CD14-positive monocyte (primary cell): ENCODE measurements at regions not wholly inside any gene's neighbourhood (a gene's known extent, or its start where the extent isn't known, plus 50 kb on each side); places are given as distances from the start of the nearest gene placed in this dataset.

Experiments used
- DNase-seq, 3 donors: peaks; one replicate each; pipeline ENCODE4 v3.0.0-alpha.2; 2011 to 2022
- H2AFZ ChIP-seq: 2 replicates; pipeline ENCODE4 v1.6.0; 2012; ENCODE audit warnings: mild to moderate bottlenecking, low read depth, low read length, inconsistent platforms; ENCODE audit not compliant: insufficient read depth, poor library complexity, severe bottlenecking
- H3K27ac ChIP-seq, 2 donors: 1 replicate in 1 of 2; 2 replicates in 1 of 2; pipeline ENCODE4 v1.5.1; 2012 to 2013; ENCODE audit warnings: low read length in 2 of 2, control low read depth in 1 of 2, inconsistent platforms in 1 of 2, low read depth in 1 of 2, mild to moderate bottlenecking in 1 of 2
- H3K27me3 ChIP-seq, 2 donors: one replicate each; pipeline versions ENCODE4 v1.6.0 to v1.6.1; 2011 to 2013; ENCODE audit warnings: low read length in 2 of 2; ENCODE audit not compliant: control insufficient read depth in 2 of 2, insufficient read depth in 2 of 2
- H3K36me3 ChIP-seq, 2 donors: replicated peaks in 1 of 2; 1 replicate in 1 of 2; 2 replicates in 1 of 2; pipeline versions ENCODE4 v1.5.1 to v1.6.1; 2012 to 2013; ENCODE audit warnings: low read length in 2 of 2, control low read depth in 1 of 2, inconsistent platforms in 1 of 2, mild to moderate bottlenecking in 1 of 2; ENCODE audit not compliant: insufficient read depth in 2 of 2, control insufficient read depth in 1 of 2
- H3K4me1 ChIP-seq, 2 donors: 1 replicate in 1 of 2; 2 replicates in 1 of 2; pipeline versions ENCODE4 v1.5.1 to v1.6.1; 2012 to 2013; ENCODE audit warnings: low read length in 2 of 2, control low read depth in 1 of 2, inconsistent platforms in 1 of 2, mild to moderate bottlenecking in 1 of 2, moderate library complexity in 1 of 2; ENCODE audit not compliant: insufficient read depth in 2 of 2, control insufficient read depth in 1 of 2
- H3K4me2 ChIP-seq: replicated peaks from 2 replicates; pipeline ENCODE3; 2012; ENCODE audit warnings: low read length, moderate library complexity, mild to moderate bottlenecking; ENCODE audit not compliant: poor library complexity, severe bottlenecking; ENCODE audit errors: extremely low read depth
- H3K4me3 ChIP-seq, 3 experiments: fragments of 200-600 bp in 1 of 3; sonication (generic) in 1 of 3; replicated peaks in 1 of 3; 1 replicate in 2 of 3; 2 replicates in 1 of 3; pipeline ENCODE4 v1.5.1; 2011 to 2013; ENCODE audit warnings: low read length in 3 of 3, mild to moderate bottlenecking in 3 of 3, control low read depth in 2 of 3, low read depth in 2 of 3, inconsistent platforms in 1 of 3, moderate library complexity in 1 of 3
- H3K79me2 ChIP-seq: 2 replicates; pipeline ENCODE4 v1.6.0; 2012; ENCODE audit warnings: mild to moderate bottlenecking, control low read depth, inconsistent platforms, low read length, moderate library complexity; ENCODE audit not compliant: insufficient read depth
- H3K9ac ChIP-seq: 2 replicates; pipeline ENCODE4 v1.6.0; 2017; ENCODE audit warnings: low read length, mild to moderate bottlenecking; ENCODE audit not compliant: insufficient read depth, poor library complexity, severe bottlenecking
- H3K9me3 ChIP-seq, 2 donors: replicated peaks in 1 of 2; 1 replicate in 1 of 2; 2 replicates in 1 of 2; pipeline versions ENCODE4 v1.5.1 to v1.6.1; 2012 to 2013; ENCODE audit warnings: low read length in 2 of 2, control low read depth in 1 of 2; ENCODE audit not compliant: control insufficient read depth in 1 of 2, insufficient read depth in 1 of 2
- H4K20me1 ChIP-seq: 2 replicates; pipeline ENCODE4 v1.6.0; 2012; ENCODE audit warnings: mild to moderate bottlenecking, low read length, control low read depth, moderate library complexity; ENCODE audit not compliant: insufficient read depth
- H3K27ac Mint-ChIP-seq, 7 donors: one replicate each; pipeline ENCODE4 v1.8.0; 2020; ENCODE audit warnings: mild to moderate bottlenecking in 7 of 7, mixed read lengths in 7 of 7, moderate library complexity in 6 of 7, inconsistent platforms in 2 of 7
- H3K27me3 Mint-ChIP-seq, 3 donors: one replicate each; pipeline ENCODE4 v1.8.0; 2021 to 2022; ENCODE audit warnings: low read depth in 3 of 3, mild to moderate bottlenecking in 3 of 3, mixed read lengths in 3 of 3, moderate library complexity in 3 of 3, inconsistent platforms in 1 of 3
- H3K36me3 Mint-ChIP-seq, 2 donors: one replicate each; pipeline ENCODE4 v1.8.0; 2020; ENCODE audit warnings: mixed read lengths in 2 of 2, inconsistent platforms in 1 of 2, mild to moderate bottlenecking in 1 of 2
- H3K4me1 Mint-ChIP-seq: one replicate; pipeline ENCODE4 v1.8.0; 2020; ENCODE audit warnings: mild to moderate bottlenecking, mixed read lengths
- H3K4me3 Mint-ChIP-seq, 2 donors: one replicate each; pipeline ENCODE4 v1.8.0; 2020; ENCODE audit warnings: mild to moderate bottlenecking in 2 of 2, mixed read lengths in 2 of 2, moderate library complexity in 1 of 2
- H3K9me3 Mint-ChIP-seq, 7 donors: one replicate each; pipeline ENCODE4 v1.8.0; 2020 to 2022; ENCODE audit warnings: mixed read lengths in 7 of 7, mild to moderate bottlenecking in 6 of 7, moderate library complexity in 6 of 7, inconsistent platforms in 2 of 7
- WGBS: methylation state at CpG from one replicate; pipeline ENCODE4 v1.1.5; 2013; ENCODE audit warnings: missing lambda C conversion rate; ENCODE audit not compliant: insufficient coverage; 5-methylcytosine and 5-hydroxymethylcytosine counted together
- intact Hi-C, 2 donors: fragments of 100-400 bp; cut with micrococcal nuclease; formaldehyde crosslinking; loops; one replicate each; pipeline versions ENCODE4 v1.15.0 to v1.15.1; 2023
- TF ChIP-seq, protein P1 (sequence below): fragments of 200-600 bp; IDR thresholded peaks from one replicate; pipeline ENCODE4 v1.8.0; 2022; ENCODE audit warnings: antibody characterized with exemption, mild to moderate bottlenecking

- Mint-ChIP-seq H3K4me1 (no peaks in the 10 kb centered on the region), H3K27me3 (peaks cover 0 to 7% (median 5%) of the 10 kb centered on the region in 3 donors), H3K27ac (no peak overlapping the region), H3K4me3 (no peak overlapping the region), H3K9me3 (peaks cover 3 to 8% (median 6%) of the 10 kb centered on the region in 7 donors), H3K36me3 (no peaks in the 10 kb centered on the region)
- Histone ChIP-seq H3K79me2 (no peaks in the 10 kb centered on the region), H3K27ac (no peak overlapping the region), H3K4me3 (no peak overlapping the region), H3K9ac (no peak overlapping the region), H2AFZ (no peak overlapping the region), H3K36me3 (no peaks in the 10 kb centered on the region), H3K4me2 (no peak overlapping the region), H3K4me1 (no peaks in the 10 kb centered on the region), H3K27me3 (peaks cover 3 to 11% of the 10 kb centered on the region in 2 donors), H3K9me3 (peaks cover 3 to 5% of the 10 kb centered on the region in 2 donors), H4K20me1 (no peaks in the 10 kb centered on the region)
- intact Hi-C loops: no loop called here
- 93% methylated on average over 3 of the region's 3 CpGs for WGBS
- TF ChIP-seq, protein P1, sequence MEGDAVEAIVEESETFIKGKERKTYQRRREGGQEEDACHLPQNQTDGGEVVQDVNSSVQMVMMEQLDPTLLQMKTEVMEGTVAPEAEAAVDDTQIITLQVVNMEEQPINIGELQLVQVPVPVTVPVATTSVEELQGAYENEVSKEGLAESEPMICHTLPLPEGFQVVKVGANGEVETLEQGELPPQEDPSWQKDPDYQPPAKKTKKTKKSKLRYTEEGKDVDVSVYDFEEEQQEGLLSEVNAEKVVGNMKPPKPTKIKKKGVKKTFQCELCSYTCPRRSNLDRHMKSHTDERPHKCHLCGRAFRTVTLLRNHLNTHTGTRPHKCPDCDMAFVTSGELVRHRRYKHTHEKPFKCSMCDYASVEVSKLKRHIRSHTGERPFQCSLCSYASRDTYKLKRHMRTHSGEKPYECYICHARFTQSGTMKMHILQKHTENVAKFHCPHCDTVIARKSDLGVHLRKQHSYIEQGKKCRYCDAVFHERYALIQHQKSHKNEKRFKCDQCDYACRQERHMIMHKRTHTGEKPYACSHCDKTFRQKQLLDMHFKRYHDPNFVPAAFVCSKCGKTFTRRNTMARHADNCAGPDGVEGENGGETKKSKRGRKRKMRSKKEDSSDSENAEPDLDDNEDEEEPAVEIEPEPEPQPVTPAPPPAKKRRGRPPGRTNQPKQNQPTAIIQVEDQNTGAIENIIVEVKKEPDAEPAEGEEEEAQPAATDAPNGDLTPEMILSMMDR: no peak
- no peak for DNase-seq
Observed at GRCh38 chr2:12126318-12126717, 379.9 kb downstream of the LPIN1 start.

DNA sequence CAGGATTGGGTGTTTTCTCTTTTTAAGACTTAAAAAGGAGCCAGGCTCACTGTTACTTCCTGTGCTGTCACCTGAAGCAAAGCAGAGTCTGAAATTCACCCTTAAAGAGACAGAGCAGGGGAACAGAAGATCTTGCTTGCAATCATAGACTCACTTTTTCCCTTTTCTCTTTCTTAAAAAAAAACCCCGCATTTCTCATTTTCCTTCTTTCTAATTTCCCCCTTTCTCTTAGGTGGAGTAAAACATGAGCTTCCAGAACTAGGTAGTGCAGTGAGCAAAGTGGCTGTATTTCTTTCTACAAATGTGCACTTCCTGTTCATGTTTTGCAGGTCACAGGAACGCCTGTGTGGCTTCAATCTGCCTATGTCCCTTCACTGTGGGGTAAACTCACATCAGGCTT is 381.2 kb downstream of the LPIN1 start:
- no peak overlapping the region for H2AFZ ChIP-seq
- no peak for DNase-seq
- H4K20me1 ChIP-seq: no peaks in the 10 kb centered on the region
- TF ChIP-seq, protein P1: no peak
- intact Hi-C loops: no loop called here
- H3K4me1 ChIP-seq: no peaks in the 10 kb centered on the region
- no peaks in the 10 kb centered on the region for H3K36me3 ChIP-seq
- Mint-ChIP-seq H3K9me3 (peaks cover 3 to 8% (median 6%) of the 10 kb centered on the region in 7 donors), H3K27ac (no peak overlapping the region), H3K27me3 (peaks cover 0 to 7% (median 5%) of the 10 kb centered on the region in 3 donors), H3K4me3 (no peak overlapping the region), H3K4me1 (no peaks in the 10 kb centered on the region), H3K36me3 (no peaks in the 10 kb centered on the region)
- no peak overlapping the region for H3K9ac ChIP-seq
- no peak overlapping the region for H3K4me2 ChIP-seq
- no peak overlapping the region for H3K27ac ChIP-seq
- no peaks in the 10 kb centered on the region for H3K79me2 ChIP-seq
- H3K27me3 ChIP-seq: peaks cover 3 to 11% of the 10 kb centered on the region in 2 donors
- WGBS: 0% methylated on average over 1 of the region's 2 CpGs
- peaks cover 3 to 5% of the 10 kb centered on the region in 2 donors for H3K9me3 ChIP-seq
- no peak overlapping the region for H3K4me3 ChIP-seq
